Dedifferentiated amniotic fluid mesenchymal stem cell (primary cell): ENCODE measurements at regions not wholly inside any gene's neighbourhood (a gene's known extent, or its start where the extent isn't known, plus 50 kb on each side); places are given as distances from the start of the nearest gene placed in this dataset.

Source experiments
- DNase-seq: peaks from one replicate; pipeline ENCODE4 v3.0.0-alpha.2; 2016; ENCODE audit errors: extremely low spot score

DNA sequence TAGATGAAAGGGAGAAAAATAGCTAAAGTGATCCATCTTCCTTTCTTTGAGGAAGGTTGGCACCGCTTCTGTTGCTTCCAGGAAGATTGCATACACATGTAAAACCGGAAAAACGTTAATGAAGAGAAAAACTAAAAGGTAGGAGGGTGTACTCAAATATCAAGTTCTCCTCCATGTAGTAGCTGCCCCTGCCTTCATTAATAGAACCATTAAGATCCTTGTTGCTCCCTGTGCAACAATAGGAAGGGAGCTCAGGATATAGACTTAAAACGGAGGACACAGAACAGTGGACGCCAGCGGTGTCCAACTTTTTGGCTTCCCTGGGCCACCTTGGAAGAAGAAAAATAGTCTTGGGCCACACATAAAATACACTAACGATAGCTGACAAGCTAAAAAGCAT is 118.9 kb downstream of the TMEM174 start:
- DNase-seq: no peak

DNA sequence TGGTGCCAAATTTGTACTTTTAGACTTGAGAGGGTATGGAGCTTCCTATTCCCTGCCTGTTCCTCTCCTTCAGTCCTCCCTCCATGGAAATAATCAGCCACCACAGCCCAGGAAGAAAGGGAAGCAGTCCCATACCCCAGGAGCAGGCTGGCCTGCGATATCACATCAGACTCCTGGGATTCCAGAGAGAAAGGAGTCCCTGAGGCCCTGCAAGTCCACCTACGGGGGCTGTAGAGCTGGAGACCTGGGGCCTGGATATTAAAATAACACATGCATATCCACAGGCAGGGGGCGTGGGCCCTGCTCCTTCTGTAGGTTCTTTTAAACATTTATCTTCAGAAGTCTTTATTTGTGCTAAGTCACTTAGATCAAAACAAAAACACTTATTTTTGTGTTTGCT is 117.2 kb downstream of the TMEM174 start:
- DNase-seq: no peak

DNA sequence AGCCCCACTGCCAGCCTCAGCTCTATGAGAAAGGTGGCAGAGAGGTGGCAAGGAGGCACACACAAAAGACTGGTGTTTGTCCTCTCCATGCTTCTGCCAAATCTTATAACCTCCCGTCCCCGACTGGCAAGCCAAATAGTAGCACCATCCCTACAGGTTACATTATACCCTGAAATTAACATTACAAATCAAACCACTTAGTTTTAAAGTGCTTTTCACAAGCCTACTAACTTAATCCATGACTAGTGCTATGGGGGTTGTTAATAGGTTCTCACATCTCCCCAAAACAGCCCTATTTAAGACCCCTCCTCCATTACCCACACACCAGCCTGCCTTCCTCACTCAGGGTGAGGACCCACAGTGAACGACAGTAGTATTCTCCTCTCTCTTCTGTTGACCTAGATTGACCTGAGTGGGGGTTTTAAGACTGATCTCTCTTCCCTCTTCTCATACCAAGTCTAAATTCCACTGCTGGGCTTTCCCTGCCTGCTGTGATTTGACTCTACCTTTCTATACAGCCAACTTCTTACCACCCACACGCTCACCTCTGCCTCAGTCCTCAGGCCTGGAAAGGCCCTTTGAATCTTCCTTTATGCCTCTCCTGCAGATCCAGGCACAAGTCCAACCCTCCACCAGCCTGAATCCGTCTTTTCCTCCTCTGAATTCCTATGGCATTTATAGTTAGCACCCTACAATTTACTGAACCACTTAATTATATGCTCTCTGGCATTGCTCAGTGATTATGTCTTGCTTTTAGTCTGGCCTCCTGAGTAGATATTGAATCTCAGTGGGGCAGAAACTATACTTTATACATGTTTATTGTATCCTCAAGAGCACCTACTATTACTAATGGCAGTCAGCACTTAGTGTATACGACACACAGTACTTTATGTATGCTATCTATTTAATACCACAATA is 116.1 kb downstream of the TMEM174 start:
- DNase-seq: no peak

DNA sequence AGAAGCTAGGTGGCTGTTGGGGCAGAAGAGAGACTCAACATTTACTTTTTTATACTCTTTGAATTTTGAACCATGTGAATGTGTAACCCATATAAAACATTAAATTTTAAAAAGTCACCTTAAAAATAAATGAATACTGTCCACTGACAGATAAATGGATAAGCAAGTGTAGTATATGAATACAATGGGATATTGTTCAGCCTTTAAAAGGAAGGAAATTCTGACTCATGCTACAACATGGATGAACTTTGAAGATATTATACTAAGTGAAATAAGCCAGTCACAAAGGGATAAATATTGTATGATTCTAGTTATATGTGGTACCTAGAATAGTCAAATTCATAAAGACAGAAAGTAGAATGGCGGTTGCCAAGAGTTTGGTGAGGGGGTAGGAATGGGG is 113.9 kb downstream of the TMEM174 start:
- no peak for DNase-seq

DNA sequence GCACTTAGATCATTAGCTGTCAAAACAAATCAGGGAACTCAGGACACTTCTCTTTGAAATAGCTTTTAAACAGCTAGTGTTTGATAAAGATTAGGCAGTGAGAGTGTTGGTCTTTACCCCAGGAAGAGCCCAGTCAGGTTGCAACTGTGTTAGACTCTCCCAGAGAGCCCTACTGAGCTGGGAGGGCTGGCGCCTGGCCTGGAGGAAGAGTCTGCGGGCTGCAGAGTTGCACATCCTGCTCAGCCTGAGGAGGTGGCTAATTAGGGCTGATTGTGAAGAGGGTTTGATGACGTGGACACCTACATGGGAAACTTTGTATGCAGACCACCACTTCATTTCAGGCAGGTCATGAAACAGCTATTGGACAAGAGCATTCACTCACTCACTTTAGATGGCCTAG is 112.0 kb downstream of the TMEM174 start:
- DNase-seq: no peak

DNA sequence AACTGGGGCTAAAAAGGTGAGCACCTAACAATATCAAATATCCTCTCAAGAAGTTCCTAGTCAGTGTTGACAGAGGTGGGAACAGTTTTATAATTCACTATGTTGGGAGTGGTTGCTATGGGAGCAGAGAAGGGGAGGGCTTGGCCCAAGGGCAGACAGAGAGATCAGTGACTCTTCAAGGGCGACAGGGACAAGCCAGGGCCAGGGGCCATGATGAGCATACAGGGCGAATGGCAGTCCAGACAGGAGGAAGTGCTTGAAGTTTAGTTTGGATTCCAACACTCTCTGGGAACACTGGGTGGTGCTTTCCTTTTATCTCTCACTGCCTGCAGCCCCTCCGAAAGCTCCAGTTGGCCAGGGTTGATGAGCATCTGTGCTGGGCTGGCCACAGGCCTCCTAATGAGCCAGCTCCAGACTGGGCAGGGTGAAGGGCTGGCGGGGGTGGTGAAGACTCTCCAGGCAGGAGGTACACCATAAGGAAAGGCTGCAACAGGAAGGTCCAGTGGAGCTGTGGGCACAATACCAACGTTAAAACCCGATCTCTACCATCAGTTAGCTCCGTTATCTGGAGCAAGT is 111.3 kb downstream of the TMEM174 start:
- no peak for DNase-seq

DNA sequence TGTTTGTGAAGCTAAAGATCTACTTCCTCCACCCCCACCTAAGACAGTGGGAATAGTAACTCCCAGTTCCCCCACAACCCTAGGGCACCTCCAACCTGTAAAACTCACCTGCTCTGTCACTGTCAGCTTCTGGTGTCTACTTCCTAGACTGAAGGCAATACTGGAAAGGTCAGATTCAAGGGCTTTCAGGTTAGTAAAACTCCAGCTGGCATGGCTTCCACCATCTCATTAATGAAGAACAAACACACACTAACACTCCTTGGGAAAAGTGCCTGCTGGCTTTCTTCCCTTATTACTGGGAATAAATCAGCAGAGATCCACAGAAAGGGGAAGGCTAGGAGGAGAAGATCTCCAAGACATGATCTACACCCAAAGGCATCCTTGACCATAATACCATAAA is 109.9 kb downstream of the TMEM174 start:
- no peak for DNase-seq

DNA sequence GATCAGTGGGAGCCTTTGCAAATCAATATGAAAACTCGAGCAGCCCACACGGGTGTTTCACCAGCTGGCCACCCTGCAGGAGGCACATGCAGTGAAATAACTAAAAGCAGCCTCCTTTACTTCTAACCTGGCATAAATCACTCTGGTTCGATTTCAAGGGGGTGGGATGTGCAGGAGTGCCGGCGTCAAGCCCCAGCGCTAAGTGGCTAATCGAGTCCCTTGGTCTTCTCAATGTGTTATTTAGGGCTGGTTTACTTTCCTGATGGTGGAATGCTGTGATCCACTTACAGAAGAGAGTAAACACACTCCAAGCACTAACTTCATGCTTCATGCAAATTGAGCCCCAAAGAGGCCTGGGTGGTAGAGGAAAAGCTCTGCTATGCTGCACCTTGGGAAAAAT is 109.4 kb downstream of the TMEM174 start:
- DNase-seq: no peak

DNA sequence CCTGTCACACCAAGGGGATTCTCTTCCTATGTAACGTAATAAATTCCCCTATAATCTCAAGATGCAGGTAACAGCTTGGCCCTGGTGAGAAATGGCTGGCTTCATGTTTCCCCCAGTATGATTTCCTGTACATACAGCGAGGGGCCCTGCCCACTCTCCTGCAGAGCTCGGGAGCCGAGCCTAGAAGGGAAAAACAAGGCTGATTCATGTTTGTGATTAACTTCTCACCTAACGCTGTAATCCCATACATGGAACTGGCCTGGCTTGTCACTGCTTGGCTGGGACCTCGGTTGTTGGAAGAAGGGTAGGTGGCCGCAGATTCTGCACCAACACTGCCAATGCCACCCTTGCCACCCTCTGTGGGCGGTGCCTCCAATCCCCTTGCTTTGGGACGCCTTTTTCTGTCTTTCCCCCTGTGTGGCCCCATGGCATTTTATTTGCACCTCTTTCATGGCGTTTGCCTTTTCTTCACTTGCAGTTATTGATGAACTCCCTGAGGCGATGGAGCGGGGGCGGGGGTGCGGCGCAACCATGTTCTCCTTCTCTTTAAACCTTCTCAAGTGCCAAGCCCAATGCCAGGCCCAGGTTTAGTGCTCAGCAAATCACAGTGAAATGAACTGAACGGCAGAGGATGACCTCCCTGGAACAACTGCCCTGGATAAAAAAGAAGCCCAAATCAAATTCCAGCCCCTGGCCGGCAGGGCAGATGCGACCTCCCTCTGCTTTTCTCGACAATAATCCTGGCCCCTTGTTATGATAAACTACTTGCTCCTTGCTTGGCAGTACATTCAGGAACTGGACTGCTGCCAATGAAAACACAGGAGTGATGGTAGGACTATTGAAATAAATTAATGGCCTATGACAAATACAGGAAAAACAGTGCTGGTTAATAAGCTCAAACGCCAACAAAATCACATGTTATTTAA is 108.1 kb downstream of the TMEM174 start:
- DNase-seq: no peak

DNA sequence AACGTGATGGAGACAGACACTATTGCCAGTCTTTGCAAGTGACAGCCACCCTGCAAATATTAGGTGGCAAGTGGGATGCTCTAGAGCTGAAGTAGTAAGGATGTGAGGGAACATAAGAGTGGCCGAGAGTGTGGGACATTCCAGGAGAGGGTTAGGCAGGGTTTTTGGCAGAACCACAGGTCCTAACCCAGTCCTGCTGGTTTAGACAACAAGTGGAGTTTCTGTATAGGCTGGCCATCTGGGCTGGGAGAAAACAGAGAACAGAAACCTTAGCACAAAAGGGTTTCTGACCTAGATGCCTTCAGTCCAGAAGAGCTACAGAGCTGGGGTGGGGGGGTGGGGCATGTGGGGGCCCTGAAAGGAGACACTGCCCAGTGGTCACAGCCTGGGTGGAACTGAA is 107.4 kb downstream of the TMEM174 start:
- DNase-seq: no peak

DNA sequence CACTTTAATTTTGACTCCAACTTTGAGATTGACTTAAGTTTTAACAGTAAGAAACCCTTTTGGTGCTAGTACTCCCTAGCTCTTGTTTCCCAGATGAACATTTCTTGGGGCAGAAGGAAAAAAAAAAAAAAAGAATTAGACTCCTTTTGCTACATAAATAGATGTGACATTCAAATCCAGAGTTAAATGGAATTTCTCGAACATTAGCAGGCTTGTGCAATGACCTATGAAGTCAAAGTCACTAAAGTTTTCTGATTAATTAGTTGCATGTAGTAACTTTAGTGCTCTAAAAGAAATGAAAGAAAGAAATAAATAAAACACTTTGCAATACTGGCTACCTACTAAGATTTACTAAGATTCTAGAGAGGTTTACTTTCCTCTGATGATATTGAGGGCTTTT is 106.8 kb downstream of the TMEM174 start:
- no peak for DNase-seq

DNA sequence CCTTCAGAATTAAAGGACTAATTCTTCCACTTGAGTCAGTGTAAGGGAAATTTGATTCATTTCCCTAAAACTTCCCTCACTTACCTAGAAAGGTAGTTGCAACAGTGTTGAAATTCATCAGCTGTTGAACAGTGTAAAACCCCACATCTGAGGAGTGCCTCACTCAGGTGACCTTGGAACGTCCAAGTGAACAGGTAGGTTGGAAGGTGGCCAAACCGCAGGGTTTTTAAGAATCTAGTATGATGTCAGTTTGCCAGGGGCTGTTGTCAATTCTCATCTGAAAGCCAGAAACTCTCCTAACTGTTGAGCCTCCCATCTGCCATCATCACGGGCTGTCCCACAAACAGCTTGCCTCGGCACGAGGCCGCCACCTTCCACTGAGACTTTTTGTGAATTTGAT is 105.7 kb downstream of the TMEM174 start:
- no peak for DNase-seq

DNA sequence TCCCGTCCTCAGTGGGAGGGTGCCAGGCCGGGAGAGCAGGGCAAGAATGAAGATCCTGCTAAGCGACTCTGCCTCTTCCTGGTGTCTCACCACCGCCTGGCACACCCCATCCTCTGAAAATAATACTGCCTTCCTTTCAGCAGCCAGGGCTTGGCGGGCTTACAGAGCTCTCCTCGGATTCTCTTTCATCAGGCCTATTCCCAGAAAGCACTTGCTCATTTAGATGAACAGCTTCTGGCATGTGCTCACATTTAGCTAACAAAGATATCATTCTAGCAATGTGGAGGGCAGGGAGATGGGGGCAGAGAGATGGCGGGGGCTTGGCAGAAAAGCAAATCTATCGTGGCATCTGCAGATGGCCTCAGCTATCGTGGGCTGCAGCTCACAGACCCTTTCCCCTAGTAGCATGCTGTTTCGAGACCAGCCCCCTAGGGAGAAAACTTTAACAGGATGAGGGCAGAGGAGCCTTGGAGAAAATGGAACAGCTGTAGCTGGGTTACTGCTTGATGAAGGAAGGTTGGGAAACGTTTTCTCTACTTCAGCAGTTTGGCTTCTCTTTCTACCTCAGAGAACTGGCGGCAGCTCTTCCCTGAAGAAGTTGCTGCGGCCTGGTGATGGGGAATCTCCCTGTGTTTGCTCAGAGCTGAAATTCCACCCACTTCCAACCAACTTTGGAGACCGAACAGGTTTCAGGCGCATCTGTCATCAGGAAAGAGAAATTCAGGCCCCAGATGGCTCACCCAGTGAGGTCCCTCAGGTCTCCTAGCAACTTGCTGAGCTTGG is 102.1 kb downstream of the TMEM174 start:
- no peak for DNase-seq

DNA sequence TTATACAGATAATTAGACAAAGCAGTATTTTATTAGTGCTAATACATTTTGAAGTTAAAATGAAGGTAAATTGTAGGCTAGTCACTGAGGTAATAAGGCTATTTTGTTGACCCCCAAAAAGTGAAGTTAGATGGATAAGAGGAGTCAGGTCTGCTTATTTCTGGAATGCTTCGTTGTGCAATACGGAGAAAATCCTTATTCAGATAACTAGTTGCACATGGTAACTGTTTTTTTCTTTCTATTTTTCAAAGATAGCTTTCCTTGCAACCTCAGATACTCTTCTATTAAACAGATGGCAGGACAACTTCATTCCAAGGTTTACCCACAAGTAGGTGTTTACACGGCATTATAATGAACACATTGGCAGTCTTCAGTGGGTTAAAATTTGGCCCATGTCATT is 101.1 kb downstream of the TMEM174 start:
- no peak for DNase-seq

DNA sequence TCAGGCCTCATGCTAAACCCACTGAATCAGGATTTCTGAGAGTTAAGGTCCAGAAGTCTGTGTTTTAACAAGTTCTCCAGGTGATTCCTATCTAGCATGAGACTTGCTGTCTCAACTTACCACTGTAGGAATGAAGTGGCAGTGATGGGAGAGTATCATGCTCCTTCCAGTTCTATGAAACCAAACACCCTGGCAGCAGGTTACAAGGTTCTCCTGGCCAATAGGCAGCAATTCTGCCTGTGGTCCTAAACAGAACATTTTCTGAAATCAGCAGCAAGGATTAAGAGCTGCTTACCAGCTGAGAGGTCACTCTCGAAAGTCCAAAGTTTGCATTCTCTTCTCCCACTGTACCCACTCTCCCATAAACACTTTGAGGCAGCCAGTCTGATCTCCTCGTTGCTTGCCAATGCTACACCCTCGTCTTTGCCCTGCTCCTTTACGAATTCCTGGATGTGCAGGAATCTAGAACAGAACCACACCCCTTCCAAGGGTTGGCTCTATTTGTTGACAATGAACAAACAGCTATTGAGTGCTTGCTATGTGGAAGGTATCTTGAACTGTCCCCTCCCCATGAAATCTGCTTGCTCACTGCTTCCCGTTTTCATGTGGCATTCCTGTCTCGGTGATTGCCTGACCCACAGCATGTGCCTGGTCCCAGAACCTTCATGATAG is 100.5 kb downstream of the TMEM174 start:
- DNase-seq: no peak

DNA sequence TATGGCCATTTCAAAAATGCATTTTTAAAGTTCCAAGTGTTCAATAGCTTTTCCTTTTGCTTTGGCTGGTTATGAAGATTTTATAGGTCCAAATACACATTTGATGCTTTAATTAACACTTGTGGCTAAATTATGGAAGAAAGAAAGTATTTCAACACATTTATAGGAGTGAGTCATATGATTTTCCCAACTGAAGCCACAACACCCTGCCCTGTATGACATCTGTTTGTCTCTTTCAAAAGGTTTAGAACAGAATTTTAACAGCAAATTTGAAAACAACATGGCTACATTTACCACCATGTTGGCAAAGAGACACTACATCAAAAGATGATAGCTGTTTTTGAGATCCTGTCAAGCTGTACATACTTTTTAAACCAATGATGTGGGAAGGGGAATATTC is 99.4 kb downstream of the TMEM174 start:
- DNase-seq: no peak

DNA sequence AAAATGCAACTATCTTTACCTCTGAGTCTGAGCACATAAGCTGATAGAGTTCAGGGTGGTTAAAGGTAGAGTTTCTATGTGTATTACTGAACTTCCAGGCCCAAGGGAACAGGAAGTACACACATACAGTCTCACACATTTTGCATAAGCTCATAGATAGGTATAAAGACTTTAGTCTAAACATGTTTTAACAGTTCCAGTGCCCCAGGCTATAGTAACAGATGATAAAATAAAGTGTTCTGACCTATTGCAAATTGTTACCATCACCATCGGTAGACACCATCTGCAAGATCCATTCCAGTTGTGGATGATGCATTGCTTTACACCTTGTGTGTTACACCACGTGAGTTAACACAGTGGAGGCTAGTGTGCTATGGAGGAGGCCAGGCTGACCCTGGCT is 95.8 kb downstream of the TMEM174 start:
- no peak for DNase-seq

DNA sequence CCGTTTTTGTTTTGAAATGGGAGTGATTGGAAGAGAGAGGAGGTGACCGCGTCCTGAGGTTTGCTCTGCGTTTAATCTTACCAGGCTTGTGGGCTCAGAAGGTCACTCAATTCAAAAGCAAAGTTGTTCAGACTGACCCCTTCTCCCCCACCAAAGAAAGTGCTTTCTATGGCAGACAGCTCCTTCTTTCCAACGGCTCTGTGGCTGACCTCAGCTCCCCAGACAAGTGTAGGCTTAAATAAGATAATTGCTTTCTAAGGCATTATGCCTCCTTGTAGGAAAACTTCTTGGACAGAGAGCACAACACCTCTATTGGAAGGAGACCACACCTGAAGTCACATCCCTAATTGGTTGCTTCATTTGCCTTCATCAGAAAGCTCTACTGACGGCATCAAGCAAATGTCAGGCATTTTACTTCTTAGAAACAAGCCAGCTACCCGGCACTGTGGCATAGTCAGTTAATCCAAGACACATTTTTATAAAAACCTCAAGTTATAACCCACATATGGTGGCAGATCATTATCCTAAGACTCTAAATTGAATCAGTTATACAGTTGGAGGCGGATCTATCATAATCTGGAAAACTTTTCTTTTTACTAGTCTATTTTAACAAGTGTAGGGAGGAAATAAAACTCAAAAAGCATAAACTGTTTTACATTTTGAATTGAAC is 94.9 kb downstream of the TMEM174 start:
- no peak for DNase-seq

DNA sequence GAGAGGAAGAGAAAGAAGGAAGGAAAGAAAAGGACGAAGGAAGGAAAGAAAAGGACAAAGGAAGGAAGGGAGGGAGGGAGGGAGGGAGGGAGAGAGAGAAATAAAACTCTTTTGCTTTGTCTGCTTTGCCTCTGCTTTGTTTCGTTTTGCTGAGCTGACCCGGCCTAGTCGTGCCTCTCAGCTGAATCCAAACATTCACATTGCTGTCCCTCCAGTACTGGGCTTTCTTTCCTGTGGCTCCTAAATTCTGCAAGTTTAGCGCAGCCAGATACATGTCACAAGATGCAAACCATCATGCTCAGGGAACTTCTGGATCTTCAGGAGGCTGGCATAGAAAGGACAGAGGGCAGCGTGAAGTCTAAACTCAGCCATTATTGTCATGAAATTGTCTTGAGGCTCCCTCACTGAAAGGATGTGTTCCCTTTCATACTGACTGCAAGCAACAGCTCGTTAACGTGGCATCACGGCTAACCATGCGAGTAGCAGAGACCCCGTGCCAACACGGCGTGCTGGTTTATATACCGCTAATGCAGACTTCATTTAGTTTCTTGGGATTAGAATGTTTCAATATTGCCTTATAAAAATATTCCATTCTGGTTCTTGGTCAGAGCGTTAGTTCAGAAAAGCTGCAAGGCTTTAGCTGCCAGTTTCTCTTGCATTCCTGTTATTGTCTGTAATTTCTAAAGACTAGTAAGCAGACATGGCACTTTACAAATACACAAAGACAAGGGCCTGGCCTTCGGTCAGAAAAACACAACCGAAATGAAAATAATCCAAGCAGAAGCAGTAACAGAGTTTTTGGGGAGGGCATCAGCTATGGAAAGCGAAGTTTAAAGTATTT is 94.2 kb downstream of the TMEM174 start:
- no peak for DNase-seq
